GM13977 (cell line): ENCODE measurements at regions not wholly inside any gene's neighbourhood (a gene's known extent, or its start where the extent isn't known, plus 50 kb on each side); places are given as distances from the start of the nearest gene placed in this dataset.

ENCODE experiments used
- DNase-seq: peaks from one replicate; pipeline ENCODE4 v3.0.0; 2012; ENCODE audit warnings: low spot score
- in situ Hi-C: fragments of 300-500 bp; cut with MboI; formaldehyde crosslinking; loops from one replicate; pipeline ENCODE4 v1.12.0; 2022; ENCODE audit warnings: low sequenced_read_pairs, low pct_unique_long_range_greater_than_20kb, mixed read lengths, inconsistent platforms; ENCODE audit not compliant: unreplicated experiment
- TF ChIP-seq, protein P1 (sequence below): IDR thresholded peaks from 2 replicates; pipeline ENCODE4 v1.5.1; 2012; ENCODE audit warnings: mild to moderate bottlenecking, control low read depth; ENCODE audit not compliant: insufficient read depth; ENCODE audit errors: extremely low read depth, missing control alignments

DNA sequence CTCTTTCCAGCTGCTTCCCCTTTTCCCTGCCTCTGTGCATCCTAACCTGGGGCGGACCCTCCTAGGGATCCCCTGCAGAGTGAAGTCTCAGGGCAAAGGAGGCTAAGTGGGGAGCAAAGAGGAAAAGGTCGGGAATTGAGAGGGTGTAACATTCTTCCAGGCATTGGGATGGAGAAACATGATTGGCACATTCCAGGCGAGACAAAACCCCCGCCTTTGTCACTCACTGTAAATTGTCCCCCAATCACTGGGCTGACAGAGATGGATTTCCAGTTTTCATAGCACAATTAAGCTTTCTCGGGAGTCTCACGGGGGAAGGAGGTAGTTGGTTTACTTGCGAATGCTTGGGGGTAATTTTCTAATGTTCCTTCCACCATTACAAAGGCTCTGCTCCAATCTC is 74.9 kb downstream of the MIAT start:
- TF ChIP-seq, protein P1, sequence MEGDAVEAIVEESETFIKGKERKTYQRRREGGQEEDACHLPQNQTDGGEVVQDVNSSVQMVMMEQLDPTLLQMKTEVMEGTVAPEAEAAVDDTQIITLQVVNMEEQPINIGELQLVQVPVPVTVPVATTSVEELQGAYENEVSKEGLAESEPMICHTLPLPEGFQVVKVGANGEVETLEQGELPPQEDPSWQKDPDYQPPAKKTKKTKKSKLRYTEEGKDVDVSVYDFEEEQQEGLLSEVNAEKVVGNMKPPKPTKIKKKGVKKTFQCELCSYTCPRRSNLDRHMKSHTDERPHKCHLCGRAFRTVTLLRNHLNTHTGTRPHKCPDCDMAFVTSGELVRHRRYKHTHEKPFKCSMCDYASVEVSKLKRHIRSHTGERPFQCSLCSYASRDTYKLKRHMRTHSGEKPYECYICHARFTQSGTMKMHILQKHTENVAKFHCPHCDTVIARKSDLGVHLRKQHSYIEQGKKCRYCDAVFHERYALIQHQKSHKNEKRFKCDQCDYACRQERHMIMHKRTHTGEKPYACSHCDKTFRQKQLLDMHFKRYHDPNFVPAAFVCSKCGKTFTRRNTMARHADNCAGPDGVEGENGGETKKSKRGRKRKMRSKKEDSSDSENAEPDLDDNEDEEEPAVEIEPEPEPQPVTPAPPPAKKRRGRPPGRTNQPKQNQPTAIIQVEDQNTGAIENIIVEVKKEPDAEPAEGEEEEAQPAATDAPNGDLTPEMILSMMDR: no peak
- DNase-seq: no peak
- in situ Hi-C loops: no loop called here

DNA sequence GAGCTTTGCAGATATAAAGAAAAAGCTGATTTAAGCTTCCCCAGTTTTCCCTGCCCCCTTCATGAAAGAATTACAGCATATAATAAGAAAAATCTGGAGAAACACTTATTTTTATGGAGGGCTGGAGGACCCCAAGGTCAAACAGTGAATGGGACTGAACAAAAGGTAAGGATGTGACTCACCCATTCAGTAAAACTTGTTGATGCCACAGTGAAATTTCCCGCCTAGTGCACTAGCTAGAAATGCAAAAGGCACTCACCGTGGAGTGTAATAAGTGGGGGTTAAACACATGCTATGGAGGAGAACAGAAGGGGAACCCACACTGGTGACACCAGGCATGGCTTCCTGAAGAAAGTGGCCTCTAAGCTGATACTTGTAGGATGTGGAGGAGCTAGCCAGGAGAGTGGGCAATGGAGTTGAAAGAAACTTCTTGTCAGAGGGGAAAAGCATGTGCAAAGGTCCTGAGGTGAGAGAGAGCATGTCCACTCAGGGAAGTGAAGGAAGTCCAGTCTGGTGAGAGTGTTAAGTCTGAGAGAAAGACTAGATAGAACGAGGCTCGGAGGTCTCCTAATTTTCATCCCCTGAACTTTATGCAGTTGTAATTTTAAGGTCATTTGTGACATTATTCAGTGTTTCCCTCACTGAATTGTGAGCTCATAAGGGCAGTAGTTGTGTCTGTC is 77.1 kb downstream of the MIAT start:
- in situ Hi-C loops: no loop called here
- TF ChIP-seq, protein P1: no peak
- no peak for DNase-seq

DNA sequence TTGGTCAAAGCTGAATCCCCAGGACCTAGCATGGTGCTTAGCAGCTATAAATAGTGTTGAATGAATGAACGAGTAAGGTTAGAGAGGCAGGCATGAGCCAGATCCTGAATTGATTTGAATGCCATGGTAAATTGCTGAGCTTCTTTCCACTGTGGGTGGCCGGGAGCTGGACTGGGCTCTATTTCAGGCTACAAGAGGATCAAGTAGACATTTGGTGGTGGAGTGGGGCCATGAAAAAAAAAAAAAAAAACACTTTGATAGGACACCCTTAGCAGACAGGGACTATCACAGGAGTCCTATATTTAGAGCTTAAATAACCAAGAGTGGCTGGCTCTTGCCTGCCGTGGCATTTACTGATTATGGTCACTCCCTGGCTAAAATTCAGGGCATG is 77.6 kb downstream of the MIAT start:
- in situ Hi-C loops: no loop called here
- TF ChIP-seq, protein P1: no peak
- DNase-seq: no peak

DNA sequence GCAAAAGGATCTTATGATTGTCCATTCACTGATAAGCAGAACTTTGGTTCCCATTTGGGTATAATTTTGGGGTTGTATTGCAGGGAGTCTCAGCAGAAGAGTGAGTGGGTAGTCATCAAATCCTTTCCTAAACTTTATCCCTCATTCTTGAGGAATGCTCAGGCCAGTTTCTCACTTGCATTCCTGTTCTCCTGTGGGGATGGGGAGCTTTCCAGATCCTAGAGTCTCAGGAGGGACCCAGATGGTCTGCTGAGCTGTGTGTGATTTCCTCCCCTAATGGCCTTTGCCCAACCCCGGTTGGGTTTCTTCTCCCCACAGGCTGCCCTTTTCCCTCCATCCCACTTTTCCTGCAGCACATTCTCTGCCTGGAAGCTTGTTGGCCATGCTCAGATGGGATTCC is 79.9 kb downstream of the MIAT start:
- TF ChIP-seq, protein P1: no peak
- in situ Hi-C loops: no loop called here
- DNase-seq: no peak

DNA sequence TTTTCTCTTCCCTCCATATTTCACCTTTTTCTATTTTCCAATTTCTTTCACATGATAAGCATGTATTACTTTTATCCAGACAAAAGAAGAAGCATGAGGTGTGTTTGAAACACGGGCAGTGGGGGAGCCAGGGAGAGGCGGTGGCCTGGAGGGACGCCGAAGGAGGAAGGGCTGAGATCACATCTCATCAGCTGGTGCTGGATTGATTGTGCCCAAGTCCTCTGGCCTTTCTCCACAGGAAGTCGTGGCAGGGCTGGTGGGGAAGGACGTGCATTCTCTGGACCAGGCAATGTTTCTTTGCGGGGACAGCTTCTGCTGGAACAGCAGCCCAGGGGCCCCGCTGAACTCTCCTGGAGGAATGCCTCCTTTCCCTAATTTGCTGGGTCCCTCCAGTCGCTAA is 82.9 kb downstream of the MIAT start:
- TF ChIP-seq, protein P1: no peak
- no peak for DNase-seq
- in situ Hi-C loops: no loop called here

DNA sequence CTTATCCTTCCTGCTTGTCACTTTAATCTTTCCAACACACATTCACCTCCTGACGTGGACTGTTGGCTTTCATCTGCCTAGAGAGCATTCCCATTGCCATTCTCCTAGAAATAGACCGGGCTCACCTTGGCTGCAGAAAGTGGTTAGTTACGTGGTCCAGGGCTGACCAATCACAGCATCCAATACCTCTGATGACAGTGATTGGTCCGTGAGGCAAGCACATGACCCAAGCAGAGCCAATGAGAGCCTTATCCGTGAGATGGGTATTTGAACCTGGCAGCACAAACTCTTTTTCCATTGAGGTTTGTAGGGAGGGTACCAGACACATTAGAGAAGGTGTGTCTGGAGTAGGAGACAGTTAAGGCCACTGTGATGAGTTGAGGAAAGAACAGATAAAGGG is 85.8 kb downstream of the MIAT start:
- DNase-seq: no peak
- in situ Hi-C loops: no loop called here
- TF ChIP-seq, protein P1: no peak
